RCC 7860 (cell line): ENCODE measurements at regions not wholly inside any gene's neighbourhood (a gene's known extent, or its start where the extent isn't known, plus 50 kb on each side); places are given as distances from the start of the nearest gene placed in this dataset.

ENCODE experiments used
- DNase-seq: peaks from one replicate; pipeline ENCODE4 v3.0.0-alpha.2; 2015; ENCODE audit warnings: low spot score
- FAIRE-seq: peaks from 2 replicates; lab custom pipeline; 2012; peaks lifted over from hg19 to GRCh38; lab: Jason Lieb, UNC

DNA sequence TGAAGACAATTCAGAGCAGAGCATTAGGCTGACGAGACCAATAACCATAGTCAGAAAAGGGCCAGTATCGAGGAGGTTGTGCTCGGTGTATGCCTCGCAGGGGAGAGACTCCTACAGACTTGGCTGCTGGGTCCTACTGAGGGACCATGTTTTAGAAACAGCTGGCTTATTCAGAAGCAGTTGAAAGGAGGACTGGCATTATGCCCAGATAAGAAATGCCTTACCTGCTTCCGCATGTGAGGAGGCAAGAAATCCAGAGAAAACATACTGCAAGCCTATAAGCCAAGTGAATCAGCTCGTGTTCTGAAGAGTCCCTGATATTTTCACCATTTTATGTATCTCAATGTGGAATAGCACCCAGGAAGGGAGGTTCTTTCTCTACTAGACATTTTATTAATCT is 434.7 kb downstream of the GRB14 start:
- no peak for FAIRE-seq
- DNase-seq = no peak

GRCh38 chr2:164182116-164182627 is 439.1 kb downstream of the GRB14 start:
- FAIRE-seq (no peak), DNase-seq (no peak)

GRCh38 chr2:164178835-164179465 is 442.3 kb downstream of the GRB14 start:
- FAIRE-seq (no peak), DNase-seq (peak; percentile 14)

- FAIRE-seq = no peak
- no peak for DNase-seq
Measured at GRCh38 chr2:164164602-164165001, 428.8 kb upstream of the FIGN start.

DNA sequence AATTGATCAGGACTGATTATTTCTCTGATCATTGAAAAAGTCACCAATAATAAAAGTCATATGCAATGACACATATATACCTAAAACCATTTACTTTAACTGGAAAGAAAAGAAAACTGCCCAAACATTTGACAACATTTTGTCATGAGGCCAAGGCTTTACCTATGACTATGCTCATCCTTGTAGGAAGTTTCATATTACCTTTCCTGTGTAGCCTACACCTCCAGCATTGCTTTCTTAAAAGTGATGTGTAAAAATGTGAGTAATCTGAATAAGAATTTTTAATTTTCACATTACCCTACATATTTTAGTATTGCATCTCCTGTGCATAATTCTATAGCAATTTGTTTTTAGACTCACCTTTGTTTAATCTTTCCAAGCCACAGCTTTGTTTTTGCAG is 419.8 kb upstream of the FIGN start:
- DNase-seq = no peak
- FAIRE-seq = no peak

DNA sequence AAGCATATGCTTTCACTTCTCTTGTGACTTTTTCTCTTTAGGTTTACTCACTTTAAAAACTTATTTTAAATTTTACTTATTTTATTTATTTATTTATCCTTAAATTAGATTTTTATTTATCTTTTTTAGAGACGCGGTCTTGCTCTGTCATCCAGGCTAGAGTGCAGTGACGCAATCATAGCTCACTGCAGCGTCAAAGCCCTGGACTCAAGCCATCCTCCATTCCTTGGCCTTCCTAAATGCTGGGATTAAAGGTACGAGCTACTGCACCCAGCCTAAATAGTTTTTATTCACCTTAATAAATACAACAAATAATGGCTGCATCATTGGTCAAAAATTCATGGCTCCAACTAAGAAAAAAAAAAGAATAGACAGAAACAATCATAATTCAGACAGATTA is 415.7 kb upstream of the FIGN start:
- DNase-seq (no peak), FAIRE-seq (no peak)

GRCh38 chr2:164150604-164151003 is 414.8 kb upstream of the FIGN start:
- no peak for FAIRE-seq

GRCh38 chr2:164146441-164146840 is 410.6 kb upstream of the FIGN start:
- DNase-seq (peak; percentile 11), FAIRE-seq (no peak)

More at GRCh38 chr2:164150604-164151003, 414.8 kb upstream of the FIGN start:
- no peak for DNase-seq

- no peak for DNase-seq
- no peak for FAIRE-seq
Measured at GRCh38 chr2:164145093-164145987, 409.5 kb upstream of the FIGN start.

- no peak for DNase-seq
- FAIRE-seq = no peak
Measured at GRCh38 chr2:164143183-164143930, 407.5 kb upstream of the FIGN start.

- DNase-seq (no peak), FAIRE-seq (no peak)
Measured at GRCh38 chr2:164142755-164143154, 406.9 kb upstream of the FIGN start.

GRCh38 chr2:164141271-164141670 is 405.5 kb upstream of the FIGN start:
- FAIRE-seq (no peak), DNase-seq (no peak)

- FAIRE-seq (no peak), DNase-seq (no peak)
Measured at GRCh38 chr2:164138750-164139149, 402.9 kb upstream of the FIGN start.

DNA sequence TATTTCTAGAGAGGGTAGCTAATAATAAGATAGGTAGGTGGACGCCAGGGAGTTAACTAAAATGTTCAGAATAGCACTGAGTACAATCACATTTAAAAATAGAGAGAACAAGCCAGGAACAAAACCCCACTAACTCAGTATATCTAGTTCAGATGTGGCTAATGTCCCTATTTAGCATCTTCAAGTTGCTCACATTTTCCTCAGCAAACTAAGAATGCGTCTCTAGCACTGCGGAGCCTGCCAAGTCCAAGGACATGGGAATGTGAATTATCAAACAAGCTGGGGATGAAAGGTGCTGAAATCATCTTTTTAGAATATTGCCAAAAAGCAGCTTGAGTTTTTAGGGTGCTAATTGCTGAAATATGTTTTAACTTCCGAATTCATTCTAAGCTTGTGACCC is 398.5 kb upstream of the FIGN start:
- DNase-seq (no peak), FAIRE-seq (no peak)

DNA sequence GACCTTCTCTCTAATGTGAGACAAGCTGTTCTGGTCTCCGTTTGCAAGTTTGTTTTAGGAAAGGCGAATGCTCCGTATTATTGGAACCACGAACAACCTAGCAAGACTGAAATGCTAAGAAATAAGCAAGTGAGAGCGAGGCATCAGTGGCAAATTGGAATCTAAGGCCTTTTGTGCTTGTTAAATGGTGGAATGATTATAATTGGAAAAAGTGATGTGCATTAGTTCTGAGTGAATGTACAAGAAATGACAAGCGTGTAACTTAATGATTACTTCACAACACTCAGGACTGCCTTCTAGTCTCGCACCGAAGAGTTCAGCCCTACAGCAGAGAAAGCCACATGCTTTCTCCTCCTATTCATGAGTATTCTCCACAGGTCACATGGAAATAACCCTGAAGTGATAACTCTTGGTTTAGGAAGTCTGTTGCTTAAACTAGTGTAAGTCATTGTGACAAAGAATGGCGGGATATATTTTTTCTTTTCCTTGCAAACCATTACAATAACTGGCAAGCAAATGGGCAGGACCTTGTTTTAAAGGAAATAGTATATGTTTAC is 392.2 kb upstream of the FIGN start:
- FAIRE-seq = no peak
- no peak for DNase-seq

- DNase-seq (no peak), FAIRE-seq (no peak)
Measured at GRCh38 chr2:164126960-164127660, 391.3 kb upstream of the FIGN start.

GRCh38 chr2:164115806-164116205 is 380.0 kb upstream of the FIGN start:
- DNase-seq (no peak), FAIRE-seq (no peak)

- DNase-seq (no peak), FAIRE-seq (no peak)
Measured at GRCh38 chr2:164114937-164115336, 379.1 kb upstream of the FIGN start.

GRCh38 chr2:164112105-164112504 is 376.3 kb upstream of the FIGN start:
- no peak for FAIRE-seq
- DNase-seq = no peak

GRCh38 chr2:164110515-164110914 is 374.7 kb upstream of the FIGN start:
- no peak for FAIRE-seq
- DNase-seq = no peak
